Endothelial cell of umbilical vein (primary cell): ENCODE measurements at regions not wholly inside any gene's neighbourhood (a gene's known extent, or its start where the extent isn't known, plus 50 kb on each side); places are given as distances from the start of the nearest gene placed in this dataset.

Experiments
- EZH2 ChIP-seq: IDR thresholded peaks from 2 replicates; pipeline ENCODE4 v1.6.1; 2012; ENCODE audit warnings: borderline replicate concordance, low read depth, mild to moderate bottlenecking, moderate library complexity, low read length, inconsistent platforms; ENCODE audit not compliant: severe bottlenecking
- FOS ChIP-seq: IDR thresholded peaks from 2 replicates; pipeline ENCODE4 v1.6.1; 2011; ENCODE audit warnings: mild to moderate bottlenecking, low read length, moderate library complexity, borderline replicate concordance; ENCODE audit not compliant: insufficient read depth
- MYC ChIP-seq: IDR thresholded peaks from one replicate; pipeline ENCODE4 v1.6.1; 2011; ENCODE audit warnings: mild to moderate bottlenecking, low read depth, low read length
- POLR2A ChIP-seq: IDR thresholded peaks from 2 replicates; pipeline ENCODE4 v1.6.1; 2012; ENCODE audit warnings: low read depth, mild to moderate bottlenecking, control low read depth, low read length
- POLR2AphosphoS5 ChIP-seq: IDR thresholded peaks from 2 replicates; pipeline ENCODE4 v1.6.1; 2012; ENCODE audit warnings: low read depth, mild to moderate bottlenecking, control low read depth, low read length, moderate library complexity; ENCODE audit not compliant: insufficient read depth
- TF ChIP-seq, protein P1 (sequence below), 2 donors: IDR thresholded peaks; 1 replicate in 1 of 2; 2 replicates in 1 of 2; pipeline ENCODE4 v1.5.1; 2011; ENCODE audit warnings: low read length in 2 of 2, mild to moderate bottlenecking in 2 of 2, moderate library complexity in 2 of 2, control low read depth in 1 of 2, inconsistent platforms in 1 of 2, low read depth in 1 of 2; ENCODE audit not compliant: insufficient read depth in 1 of 2; ENCODE audit errors: extremely low read depth in 1 of 2

DNA sequence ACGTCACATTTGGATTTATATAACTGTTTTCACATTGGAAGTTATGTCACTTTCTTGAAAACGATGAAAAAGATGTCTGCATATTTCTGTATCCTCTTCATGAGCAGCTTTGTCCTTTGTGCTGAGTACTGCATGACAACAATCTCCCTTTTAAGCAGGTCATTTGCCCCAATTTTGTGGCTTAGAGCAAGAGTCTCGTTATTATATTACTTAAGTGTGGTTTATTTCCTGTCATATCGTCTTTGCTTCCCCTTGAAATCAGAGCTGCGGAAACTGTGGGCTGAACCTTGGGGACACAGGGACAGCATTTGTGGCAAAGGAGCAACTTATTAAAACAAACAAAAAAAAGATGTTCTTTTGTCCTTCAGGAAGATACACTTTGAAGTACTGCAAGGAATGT lies 254.0 kb upstream of the DSEL start:
- no peak for TF ChIP-seq MYC
- TF ChIP-seq, protein P1, sequence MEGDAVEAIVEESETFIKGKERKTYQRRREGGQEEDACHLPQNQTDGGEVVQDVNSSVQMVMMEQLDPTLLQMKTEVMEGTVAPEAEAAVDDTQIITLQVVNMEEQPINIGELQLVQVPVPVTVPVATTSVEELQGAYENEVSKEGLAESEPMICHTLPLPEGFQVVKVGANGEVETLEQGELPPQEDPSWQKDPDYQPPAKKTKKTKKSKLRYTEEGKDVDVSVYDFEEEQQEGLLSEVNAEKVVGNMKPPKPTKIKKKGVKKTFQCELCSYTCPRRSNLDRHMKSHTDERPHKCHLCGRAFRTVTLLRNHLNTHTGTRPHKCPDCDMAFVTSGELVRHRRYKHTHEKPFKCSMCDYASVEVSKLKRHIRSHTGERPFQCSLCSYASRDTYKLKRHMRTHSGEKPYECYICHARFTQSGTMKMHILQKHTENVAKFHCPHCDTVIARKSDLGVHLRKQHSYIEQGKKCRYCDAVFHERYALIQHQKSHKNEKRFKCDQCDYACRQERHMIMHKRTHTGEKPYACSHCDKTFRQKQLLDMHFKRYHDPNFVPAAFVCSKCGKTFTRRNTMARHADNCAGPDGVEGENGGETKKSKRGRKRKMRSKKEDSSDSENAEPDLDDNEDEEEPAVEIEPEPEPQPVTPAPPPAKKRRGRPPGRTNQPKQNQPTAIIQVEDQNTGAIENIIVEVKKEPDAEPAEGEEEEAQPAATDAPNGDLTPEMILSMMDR (IDR thresholded peaks at IDR 0.05; ENCODE audit: extremely low read depth in 1 of 2, insufficient read depth in 1 of 2, low read depth in 1 of 2, low read length in 2 of 2) = no peak
- no peak for TF ChIP-seq EZH2
- TF ChIP-seq POLR2AphosphoS5 = no peak
- TF ChIP-seq POLR2A = no peak
- TF ChIP-seq FOS = no peak
